GM23338 (cell line): ENCODE measurements at regions not wholly inside any gene's neighbourhood (a gene's known extent, or its start where the extent isn't known, plus 50 kb on each side); places are given as distances from the start of the nearest gene placed in this dataset.

Source experiments
- ATAC-seq: fragments of 200-7000 bp; cut with Tn5 transposase; 3 replicates; pipeline ENCODE4 v1.9.1; 2020
- DNase-seq: peaks from one replicate; pipeline ENCODE4 v3.0.0-alpha.2; 2015; ENCODE audit warnings: low spot score
- H2AFZ ChIP-seq: fragments of 200-600 bp; sonication (generic); 2 replicates; pipeline ENCODE4 v1.8.0; 2016; ENCODE audit warnings: antibody characterized with exemption, mild to moderate bottlenecking, moderate library complexity
- H3F3A ChIP-seq: fragments of 200-600 bp; sonication (generic); replicated peaks from 2 replicates; pipeline ENCODE4 v1.8.0; 2017; ENCODE audit warnings: antibody characterized with exemption, mixed run types, low read depth
- H3K27ac ChIP-seq: fragments of 200-600 bp; sonication (generic); 2 replicates; pipeline ENCODE4 v1.6.1; 2016; ENCODE audit warnings: low read depth
- H3K27me3 ChIP-seq: fragments of 200-600 bp; sonication (generic); 2 replicates; pipeline ENCODE4 v1.8.0; 2016; ENCODE audit warnings: mild to moderate bottlenecking, mixed run types, moderate library complexity; ENCODE audit not compliant: insufficient read depth
- H3K36me3 ChIP-seq: fragments of 200-600 bp; sonication (generic); 2 replicates; pipeline ENCODE4 v1.8.0; 2016; ENCODE audit warnings: mild to moderate bottlenecking; ENCODE audit not compliant: insufficient read depth
- H3K4me1 ChIP-seq: fragments of 200-600 bp; sonication (generic); 2 replicates; pipeline ENCODE4 v1.8.0; 2016; ENCODE audit warnings: mild to moderate bottlenecking, moderate library complexity; ENCODE audit not compliant: insufficient read depth
- H3K4me2 ChIP-seq: fragments of 200-600 bp; sonication (generic); 2 replicates; pipeline ENCODE4 v1.7.1; 2017; ENCODE audit warnings: mixed run types
- H3K4me3 ChIP-seq: fragments of 200-600 bp; sonication (generic); 2 replicates; pipeline ENCODE4 v1.6.1; 2016; ENCODE audit warnings: mixed run types
- H3K79me2 ChIP-seq: fragments of 200-600 bp; sonication (generic); replicated peaks from 2 replicates; pipeline ENCODE4 v1.8.0; 2017; ENCODE audit warnings: mild to moderate bottlenecking; ENCODE audit not compliant: insufficient read depth
- H3K9me2 ChIP-seq: fragments of 200-600 bp; sonication (generic); 2 replicates; pipeline ENCODE4 v1.8.0; 2017; ENCODE audit not compliant: insufficient read depth
- H4K20me1 ChIP-seq: fragments of 200-600 bp; sonication (generic); replicated peaks from 2 replicates; pipeline ENCODE4 v1.8.0; 2017; ENCODE audit warnings: mild to moderate bottlenecking; ENCODE audit not compliant: insufficient read depth
- H3K27ac Mint-ChIP-seq: 2 replicates; pipeline ENCODE4 v1.8.0; 2020; ENCODE audit warnings: inconsistent platforms, mild to moderate bottlenecking, moderate library complexity, mixed read lengths
- H3K27me3 Mint-ChIP-seq: 3 replicates; pipeline ENCODE4 v1.8.0; 2022; ENCODE audit warnings: low read depth, mild to moderate bottlenecking, moderate library complexity, mixed read lengths, inconsistent platforms; ENCODE audit not compliant: insufficient read depth, poor library complexity
- H3K36me3 Mint-ChIP-seq: 3 replicates; pipeline ENCODE4 v1.8.0; 2021; ENCODE audit warnings: low read depth, mild to moderate bottlenecking, inconsistent platforms, moderate library complexity, mixed read lengths
- H3K4me1 Mint-ChIP-seq: 3 replicates; pipeline ENCODE4 v1.8.0; 2020; ENCODE audit warnings: mild to moderate bottlenecking, inconsistent platforms, mixed read lengths
- H3K4me3 Mint-ChIP-seq: 3 replicates; pipeline ENCODE4 v1.8.0; 2021; ENCODE audit warnings: moderate library complexity, mild to moderate bottlenecking, inconsistent platforms, mixed read lengths
- H3K9me3 Mint-ChIP-seq: 3 replicates; pipeline ENCODE4 v1.8.0; 2020; ENCODE audit warnings: moderate library complexity, mild to moderate bottlenecking, inconsistent platforms, mixed read lengths
- EZH2 ChIP-seq: fragments of 200-600 bp; sonication (generic); IDR thresholded peaks from one replicate; pipeline ENCODE4 v1.8.0; 2017; ENCODE audit warnings: antibody characterized with exemption, mild to moderate bottlenecking, low read depth; ENCODE audit not compliant: unreplicated experiment
- NANOG ChIP-seq: IDR thresholded peaks from 2 replicates; pipeline ENCODE4 v1.6.1; 2016; ENCODE audit warnings: antibody characterized with exemption, borderline replicate concordance
- POLR2AphosphoS5 ChIP-seq: IDR thresholded peaks from 2 replicates; pipeline ENCODE4 v1.6.1; 2016; ENCODE audit warnings: antibody characterized with exemption, low read depth
- ZNF114 ChIP-seq: fragments of 250-450 bp; sonication (Bioruptor Pico); IDR thresholded peaks from 2 replicates; pipeline ENCODE4 v1.5.0; 2020; ENCODE audit warnings: mild to moderate bottlenecking, moderate library complexity
- ZNF331 ChIP-seq: fragments of 250-450 bp; sonication (Bioruptor Pico); IDR thresholded peaks from 2 replicates; pipeline ENCODE4 v1.5.0; 2020; ENCODE audit warnings: low read depth, mild to moderate bottlenecking, moderate library complexity
- TF ChIP-seq, protein P1 (sequence below): IDR thresholded peaks from one replicate; pipeline ENCODE4 v1.6.1; 2018; ENCODE audit warnings: antibody characterized with exemption; ENCODE audit not compliant: unreplicated experiment
- TF ChIP-seq, protein P2 (sequence below): IDR thresholded peaks from 2 replicates; pipeline ENCODE4 v1.6.1; 2016; ENCODE audit warnings: antibody characterized with exemption

DNA sequence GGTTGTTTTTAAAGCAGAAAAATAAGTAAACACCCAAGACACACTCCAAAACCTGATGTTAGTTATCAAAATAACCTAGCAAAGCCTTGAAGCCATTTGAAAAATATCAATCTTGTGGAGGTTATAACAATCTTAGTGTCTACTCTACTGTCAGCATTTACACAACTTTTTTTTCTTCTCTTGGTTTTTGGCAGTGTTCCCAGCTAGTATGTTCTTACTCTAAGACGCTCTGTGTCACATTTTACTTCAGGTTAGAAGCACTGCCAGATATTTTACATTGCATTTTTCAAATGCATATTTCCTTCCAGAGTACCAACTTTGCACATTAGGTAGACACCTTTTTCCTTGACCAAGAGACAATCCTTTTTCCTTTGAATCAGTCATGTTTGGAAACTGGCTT, 114.0 kb upstream of the INPP4B start:
- Histone ChIP-seq H3K27ac (no peak overlapping the region), H2AFZ (no peak overlapping the region), H3K4me3 (no peak overlapping the region), H3K4me1 (no peaks in the 10 kb centered on the region), H3K9me2 (no peaks in the 10 kb centered on the region), H3K79me2 (no peaks in the 10 kb centered on the region), H3K4me2 (no peak overlapping the region), H3K36me3 (no peaks in the 10 kb centered on the region), H4K20me1 (no peaks in the 10 kb centered on the region), H3K27me3 (no peaks in the 10 kb centered on the region), H3F3A (no peaks in the 10 kb centered on the region)
- TF ChIP-seq ZNF114 (no peak), ZNF331 (CRISPR knock-in tag) (no peak), NANOG (no peak)
- TF ChIP-seq, protein P1, sequence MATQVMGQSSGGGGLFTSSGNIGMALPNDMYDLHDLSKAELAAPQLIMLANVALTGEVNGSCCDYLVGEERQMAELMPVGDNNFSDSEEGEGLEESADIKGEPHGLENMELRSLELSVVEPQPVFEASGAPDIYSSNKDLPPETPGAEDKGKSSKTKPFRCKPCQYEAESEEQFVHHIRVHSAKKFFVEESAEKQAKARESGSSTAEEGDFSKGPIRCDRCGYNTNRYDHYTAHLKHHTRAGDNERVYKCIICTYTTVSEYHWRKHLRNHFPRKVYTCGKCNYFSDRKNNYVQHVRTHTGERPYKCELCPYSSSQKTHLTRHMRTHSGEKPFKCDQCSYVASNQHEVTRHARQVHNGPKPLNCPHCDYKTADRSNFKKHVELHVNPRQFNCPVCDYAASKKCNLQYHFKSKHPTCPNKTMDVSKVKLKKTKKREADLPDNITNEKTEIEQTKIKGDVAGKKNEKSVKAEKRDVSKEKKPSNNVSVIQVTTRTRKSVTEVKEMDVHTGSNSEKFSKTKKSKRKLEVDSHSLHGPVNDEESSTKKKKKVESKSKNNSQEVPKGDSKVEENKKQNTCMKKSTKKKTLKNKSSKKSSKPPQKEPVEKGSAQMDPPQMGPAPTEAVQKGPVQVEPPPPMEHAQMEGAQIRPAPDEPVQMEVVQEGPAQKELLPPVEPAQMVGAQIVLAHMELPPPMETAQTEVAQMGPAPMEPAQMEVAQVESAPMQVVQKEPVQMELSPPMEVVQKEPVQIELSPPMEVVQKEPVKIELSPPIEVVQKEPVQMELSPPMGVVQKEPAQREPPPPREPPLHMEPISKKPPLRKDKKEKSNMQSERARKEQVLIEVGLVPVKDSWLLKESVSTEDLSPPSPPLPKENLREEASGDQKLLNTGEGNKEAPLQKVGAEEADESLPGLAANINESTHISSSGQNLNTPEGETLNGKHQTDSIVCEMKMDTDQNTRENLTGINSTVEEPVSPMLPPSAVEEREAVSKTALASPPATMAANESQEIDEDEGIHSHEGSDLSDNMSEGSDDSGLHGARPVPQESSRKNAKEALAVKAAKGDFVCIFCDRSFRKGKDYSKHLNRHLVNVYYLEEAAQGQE: no peak
- Mint-ChIP-seq H3K4me1 (peaks cover 17% of the 10 kb centered on the region), H3K9me3 (peaks cover 16% of the 10 kb centered on the region), H3K4me3 (no peak overlapping the region), H3K36me3 (peaks cover 13% of the 10 kb centered on the region; the same call in 2 of the 3 replicates), H3K27ac (no peak overlapping the region), H3K27me3 (peaks cover 1% of the 10 kb centered on the region)
- no peak for DNase-seq
- no peak for ATAC-seq

DNA sequence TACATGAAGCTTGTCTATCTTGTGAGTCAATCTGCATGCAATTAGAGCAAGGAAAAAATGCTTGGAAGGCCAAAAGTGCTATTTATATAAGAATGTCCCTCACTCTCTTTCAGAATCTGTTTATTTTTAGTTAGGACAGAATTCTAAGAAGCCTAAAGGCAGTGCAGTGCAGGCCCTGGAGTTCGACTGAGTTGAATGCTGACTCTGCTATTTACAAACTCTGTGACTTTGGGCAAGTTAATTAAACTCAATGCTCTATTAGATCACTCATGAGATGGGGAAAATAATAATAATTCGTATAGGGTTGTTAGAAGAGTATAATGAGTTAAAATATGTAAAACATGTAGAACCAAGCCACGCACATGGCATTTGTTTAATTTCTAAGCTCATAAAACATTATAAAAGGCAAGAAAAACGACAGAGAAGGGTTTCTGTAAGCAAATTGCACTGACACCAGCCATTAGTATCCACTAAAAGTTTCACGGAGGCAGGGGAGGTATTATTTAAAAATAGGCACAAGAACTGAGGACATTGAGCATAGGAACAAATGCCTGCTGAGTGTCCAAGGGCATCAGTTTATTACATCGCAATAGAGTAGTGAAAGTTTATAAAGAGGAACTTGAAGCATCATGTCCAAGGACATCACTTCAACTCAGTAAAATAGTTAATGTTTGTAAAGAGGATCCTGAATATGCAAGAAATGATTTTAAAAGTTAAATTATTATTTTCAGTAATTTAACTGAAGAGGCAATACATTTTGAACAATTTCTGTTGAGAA, 115.0 kb upstream of the INPP4B start:
- Histone ChIP-seq H3K27ac (no peak overlapping the region), H2AFZ (peak overlapping the region; percentile 52; the same call in 1 of the 2 replicates), H3K9me2 (no peaks in the 10 kb centered on the region), H3K36me3 (no peaks in the 10 kb centered on the region), H4K20me1 (no peaks in the 10 kb centered on the region), H3K4me3 (no peak overlapping the region), H3F3A (no peaks in the 10 kb centered on the region), H3K27me3 (no peaks in the 10 kb centered on the region), H3K4me1 (no peaks in the 10 kb centered on the region), H3K4me2 (no peak overlapping the region), H3K79me2 (no peaks in the 10 kb centered on the region)
- Mint-ChIP-seq H3K27me3 (peaks cover 1% of the 10 kb centered on the region), H3K27ac (no peak overlapping the region), H3K36me3 (peaks cover 9% of the 10 kb centered on the region; the same call in 2 of the 3 replicates), H3K4me1 (peaks cover 17% of the 10 kb centered on the region), H3K4me3 (no peak overlapping the region), H3K9me3 (peaks cover 12% of the 10 kb centered on the region; the same call in 2 of the 3 replicates)
- DNase-seq (no peak), ATAC-seq (no peak)
- TF ChIP-seq POLR2AphosphoS5 (no peak), ZNF331 (CRISPR knock-in tag) (no peak), EZH2 (no peak), ZNF114 (no peak)
- TF ChIP-seq, protein P1: no peak
- TF ChIP-seq, protein P2, sequence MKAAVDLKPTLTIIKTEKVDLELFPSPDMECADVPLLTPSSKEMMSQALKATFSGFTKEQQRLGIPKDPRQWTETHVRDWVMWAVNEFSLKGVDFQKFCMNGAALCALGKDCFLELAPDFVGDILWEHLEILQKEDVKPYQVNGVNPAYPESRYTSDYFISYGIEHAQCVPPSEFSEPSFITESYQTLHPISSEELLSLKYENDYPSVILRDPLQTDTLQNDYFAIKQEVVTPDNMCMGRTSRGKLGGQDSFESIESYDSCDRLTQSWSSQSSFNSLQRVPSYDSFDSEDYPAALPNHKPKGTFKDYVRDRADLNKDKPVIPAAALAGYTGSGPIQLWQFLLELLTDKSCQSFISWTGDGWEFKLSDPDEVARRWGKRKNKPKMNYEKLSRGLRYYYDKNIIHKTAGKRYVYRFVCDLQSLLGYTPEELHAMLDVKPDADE: no peak
